Renal cortical epithelial cell (primary cell): ENCODE measurements at regions not wholly inside any gene's neighbourhood (a gene's known extent, or its start where the extent isn't known, plus 50 kb on each side); places are given as distances from the start of the nearest gene placed in this dataset.

Experiments
- DNase-seq: peaks from one replicate; pipeline ENCODE4 v3.0.0-alpha.2; 2011; ENCODE audit warnings: low read depth

DNA sequence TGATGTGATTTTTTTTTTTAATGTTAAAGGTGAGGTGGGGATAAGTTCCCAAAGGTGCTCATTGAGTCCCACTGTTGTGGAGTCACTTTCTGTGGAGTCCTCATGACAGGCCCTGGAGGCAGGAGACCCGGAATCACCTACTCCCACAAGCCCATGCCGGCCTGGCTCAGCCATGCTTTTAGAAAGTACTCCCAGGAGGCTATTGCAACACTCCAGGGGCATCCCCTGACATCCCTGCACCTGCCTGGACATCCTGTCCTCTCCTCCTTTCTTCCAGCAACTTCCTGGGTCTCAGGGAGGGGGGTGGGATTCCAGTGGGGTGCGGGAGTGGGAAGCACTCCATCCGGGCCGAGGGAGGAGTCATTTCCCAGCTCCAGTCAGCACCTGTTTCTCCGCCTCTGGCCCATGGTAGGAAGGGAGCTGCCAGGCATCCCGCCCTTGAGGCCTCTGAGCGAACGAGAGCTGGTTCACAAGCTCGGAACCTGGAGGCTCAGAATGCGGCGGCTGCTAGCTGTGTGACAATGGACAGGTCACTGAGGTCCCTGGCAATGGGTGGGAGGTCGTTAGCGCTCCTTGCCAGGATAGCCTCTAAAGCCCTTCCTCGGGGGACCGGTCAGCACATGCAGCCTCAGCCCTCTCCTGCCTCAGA, 163.9 kb upstream of the ID2 start:
- DNase-seq, result peak; percentile 18

DNA sequence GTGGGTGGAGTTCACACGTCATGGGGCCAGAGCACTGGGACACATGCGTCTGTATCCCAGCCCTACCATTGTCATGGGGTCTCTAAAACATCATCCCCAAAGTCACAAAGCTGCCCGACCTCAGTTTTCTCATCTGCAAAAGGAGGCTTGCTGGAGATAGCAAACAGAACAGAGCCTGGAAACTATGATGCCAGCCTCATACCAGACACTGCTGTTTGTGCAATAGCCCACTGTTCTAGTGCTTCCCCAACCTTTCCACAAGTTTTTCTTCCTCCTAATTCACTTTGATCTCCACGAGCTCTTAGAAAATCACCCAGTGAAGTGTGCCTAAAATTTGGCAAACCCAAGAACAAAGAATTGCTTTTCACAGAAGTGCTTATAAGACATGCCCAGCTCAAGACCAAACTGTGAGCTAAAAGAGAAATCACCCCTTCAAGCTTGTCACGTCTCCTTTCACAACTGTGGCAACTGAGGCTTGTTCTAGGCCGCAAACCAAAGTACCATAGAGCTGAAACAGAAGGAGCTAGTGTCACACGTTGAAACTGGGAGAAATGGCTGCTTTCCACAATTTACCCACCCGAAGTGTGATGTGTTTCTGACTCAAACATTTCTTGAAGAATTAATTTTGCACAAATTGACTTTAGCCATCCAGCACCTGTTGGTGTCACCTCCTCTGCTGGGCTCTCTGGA, 162.7 kb upstream of the ID2 start:
- no peak for DNase-seq

DNA sequence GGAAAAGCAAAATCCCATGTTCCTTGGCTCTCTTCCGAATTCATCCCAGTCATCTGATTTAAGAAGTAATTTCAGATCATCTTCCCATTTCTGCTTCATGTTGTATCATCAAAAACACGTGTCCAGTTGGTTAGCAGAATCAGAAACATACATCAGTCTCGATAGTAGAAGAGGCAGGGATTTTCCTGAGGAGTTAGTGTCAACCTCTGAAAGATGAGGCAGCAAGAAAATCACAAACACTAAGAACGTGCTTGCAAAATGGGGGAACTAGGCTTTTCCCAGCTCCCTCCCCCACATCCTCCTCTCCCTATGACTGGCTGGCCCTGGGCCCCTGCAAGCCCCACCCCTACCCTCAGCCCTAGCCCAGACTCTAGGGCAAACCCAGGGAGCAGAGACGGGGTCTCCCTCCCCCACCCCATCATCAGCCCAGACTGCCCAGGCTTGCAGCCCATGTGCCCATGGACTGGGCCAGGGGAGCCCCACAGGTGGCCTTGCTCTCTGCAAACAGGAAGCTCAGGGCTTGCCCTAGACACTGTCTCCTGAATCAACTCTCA, 161.0 kb upstream of the ID2 start:
- DNase-seq, result no peak

DNA sequence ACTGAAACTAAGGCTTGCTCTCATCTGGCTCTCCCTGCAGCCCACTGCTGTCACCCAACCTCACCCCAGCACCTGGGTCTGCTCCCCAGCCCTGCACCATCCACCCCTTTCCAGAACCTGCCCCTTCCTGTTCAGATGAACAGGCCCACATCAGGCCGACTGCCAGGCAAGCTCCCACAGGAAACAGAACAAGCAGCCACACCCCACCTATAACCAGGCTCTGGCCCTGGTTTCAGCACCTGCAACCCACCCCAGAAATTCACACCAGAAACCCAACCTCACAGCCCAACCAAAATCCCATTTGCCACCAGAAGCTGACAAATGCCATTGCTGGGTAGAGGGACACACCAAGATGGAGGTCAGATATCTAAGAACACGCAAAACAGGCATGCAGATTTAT, 159.2 kb upstream of the ID2 start:
- DNase-seq, result no peak

DNA sequence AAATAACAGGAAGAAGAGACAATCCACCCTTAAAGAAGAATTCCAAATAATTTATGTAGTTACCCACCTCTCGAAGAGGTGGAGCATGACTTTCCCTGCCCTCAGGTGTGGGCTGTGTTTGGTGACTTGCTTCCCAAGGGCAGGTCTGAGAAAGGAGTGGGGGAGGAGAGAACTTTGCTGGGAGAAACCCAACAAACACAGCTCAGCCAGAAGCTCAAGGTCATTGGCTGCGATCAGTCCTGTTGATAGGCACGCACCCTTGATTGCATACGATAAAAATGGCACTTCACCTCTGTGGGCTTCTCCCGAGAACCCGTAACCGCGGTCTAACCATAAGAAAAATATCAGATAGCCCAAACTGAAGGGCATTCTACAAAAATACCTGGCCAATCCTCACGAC, 157.5 kb upstream of the ID2 start:
- DNase-seq, result no peak

DNA sequence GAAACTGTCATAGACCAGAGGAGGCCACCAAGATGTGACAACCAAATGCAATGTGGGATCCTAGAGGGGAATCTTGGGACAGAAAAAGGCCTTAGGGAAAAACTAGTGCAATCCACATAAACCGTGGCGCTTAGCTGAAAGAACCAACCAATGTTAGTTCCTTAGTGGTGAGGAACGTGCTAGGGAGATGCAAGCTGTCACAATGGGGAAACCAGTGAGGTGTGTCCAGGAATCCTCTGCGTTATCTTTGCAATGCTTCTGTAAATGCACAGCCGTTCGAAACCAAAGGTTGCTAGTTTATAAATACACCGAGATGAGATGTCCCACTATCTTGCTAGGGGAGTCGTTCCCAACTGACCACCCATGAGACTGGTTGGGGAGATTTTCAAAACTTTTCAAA, 157.0 kb upstream of the ID2 start:
- no peak for DNase-seq

DNA sequence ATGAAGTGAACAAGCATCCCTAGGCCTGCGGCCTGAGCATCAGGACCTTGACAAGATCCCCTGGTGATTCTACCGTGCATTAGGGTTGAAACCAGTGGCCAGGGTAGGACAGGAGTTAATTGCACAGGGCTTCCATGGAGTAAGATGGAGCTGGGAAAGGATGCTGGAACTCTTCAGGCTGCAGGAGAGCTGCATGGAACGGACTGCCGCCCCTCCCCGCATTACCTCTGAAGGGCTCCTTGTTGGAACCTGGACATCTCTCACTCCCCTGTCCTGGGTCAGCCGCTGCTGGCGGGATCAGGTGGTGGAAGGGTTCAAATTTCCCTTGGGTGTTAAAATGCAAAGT, 156.6 kb upstream of the ID2 start:
- DNase-seq, result no peak

DNA sequence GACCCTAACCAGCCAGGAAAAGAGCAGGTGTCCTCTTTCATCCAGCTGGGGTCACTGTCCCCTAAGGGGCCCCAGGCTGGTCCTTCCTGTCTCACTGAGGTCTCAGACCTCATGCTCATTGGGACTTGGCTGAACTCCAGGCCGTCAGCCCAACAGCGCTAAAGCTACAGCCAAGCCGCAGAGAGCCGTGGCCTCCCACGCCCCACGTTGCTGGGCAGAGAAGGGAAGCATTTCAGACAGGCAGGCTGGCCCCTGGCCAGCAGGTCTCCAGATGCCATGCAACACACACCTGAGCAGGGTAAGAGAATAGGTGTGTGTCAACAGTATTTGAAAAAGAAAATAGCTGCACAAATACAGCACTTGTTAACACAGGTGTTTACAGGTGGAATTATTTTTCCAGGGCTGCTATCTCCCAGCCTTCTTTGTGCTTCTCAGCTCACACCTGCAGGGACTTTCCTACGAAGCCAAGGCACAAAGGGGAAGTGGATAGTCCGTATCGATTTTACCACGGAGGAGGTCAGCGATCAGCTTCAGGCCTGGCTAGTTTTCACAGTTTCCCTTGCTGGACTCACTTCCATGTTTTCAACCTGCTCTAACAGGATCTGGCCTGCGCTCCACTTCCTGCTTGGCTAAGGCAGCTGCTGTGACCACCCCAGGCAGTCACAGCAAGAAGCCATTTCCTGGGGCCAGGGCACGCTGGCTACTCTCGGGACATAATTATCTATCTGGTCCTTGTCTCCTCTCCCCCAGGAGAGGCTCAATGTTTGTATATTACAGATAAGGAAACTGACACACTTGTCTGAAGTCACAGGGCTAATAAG, 156.1 kb upstream of the ID2 start:
- DNase-seq, result peak; percentile 84

DNA sequence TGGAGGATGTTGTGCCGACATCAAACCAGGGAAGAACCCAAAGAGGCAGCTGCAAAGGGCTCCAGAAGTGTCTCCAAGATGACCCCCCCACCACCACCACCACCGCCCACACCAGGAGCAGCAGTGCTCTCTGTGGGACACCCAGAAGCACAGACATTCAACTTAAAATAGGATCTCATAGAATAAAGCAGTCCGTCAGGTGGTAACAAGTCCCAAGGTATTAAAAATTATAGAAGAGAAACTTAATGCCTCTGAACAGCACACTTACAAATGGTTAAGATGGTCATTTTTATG, 155.5 kb upstream of the ID2 start:
- no peak for DNase-seq

DNA sequence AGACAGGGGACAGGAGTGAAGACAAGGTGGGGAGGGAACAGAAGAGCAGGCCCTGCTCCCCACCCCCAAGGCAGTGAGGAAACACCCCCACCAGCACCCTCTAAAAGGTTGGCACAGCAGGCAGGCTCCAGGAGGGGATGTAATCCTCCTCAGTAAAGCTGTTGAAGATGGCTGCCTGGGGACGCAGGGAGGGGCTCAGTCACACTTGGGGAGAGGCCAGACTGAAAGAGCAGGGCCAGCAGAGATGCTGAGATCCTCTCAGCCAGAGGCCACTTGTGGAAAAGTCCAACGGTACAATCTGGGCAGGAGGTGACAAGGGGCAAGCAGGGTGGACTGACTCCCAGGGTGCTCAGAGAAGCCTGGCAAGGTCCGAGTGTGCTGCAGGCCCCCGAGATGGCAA, 154.8 kb upstream of the ID2 start:
- DNase-seq, result no peak

DNA sequence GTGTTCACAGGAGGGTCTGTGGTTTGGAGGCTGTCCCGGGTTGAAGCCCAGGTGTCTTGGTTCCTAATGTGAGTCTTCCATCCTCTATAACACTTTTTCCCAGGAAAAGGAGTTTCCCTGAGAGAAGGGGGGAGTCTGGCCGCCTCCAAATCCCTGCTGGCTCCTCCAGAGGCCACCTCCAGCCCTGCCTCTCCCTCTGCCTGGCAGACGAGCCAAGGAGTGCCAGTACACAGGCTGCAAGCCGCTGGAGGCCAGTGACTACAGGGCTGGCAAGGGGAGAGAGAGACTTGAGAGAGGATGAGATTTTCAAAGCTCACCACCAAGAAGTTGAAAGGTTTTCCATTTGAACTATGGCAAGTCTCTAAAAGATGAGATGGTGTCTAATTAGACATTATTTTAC, 154.2 kb upstream of the ID2 start:
- DNase-seq, result no peak

DNA sequence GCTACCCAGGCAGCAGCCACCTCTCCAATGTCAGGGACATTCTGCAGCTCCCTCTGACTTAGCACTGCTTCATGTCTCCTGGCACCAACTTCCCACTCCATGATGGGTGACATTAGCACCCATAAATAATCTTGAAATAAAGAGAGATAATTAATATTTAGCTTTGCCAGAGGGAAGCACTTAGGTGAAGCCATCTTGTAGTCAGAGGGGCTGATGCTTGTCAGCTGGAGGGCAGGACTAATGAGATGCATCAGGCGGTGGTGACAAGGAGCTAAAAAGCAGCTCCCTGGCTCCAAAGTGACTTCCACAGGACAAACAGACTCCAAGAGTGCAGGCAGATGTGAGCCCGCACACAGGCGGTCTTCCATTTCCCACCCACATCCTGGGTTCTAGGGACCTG, 153.0 kb upstream of the ID2 start:
- DNase-seq, result no peak

DNA sequence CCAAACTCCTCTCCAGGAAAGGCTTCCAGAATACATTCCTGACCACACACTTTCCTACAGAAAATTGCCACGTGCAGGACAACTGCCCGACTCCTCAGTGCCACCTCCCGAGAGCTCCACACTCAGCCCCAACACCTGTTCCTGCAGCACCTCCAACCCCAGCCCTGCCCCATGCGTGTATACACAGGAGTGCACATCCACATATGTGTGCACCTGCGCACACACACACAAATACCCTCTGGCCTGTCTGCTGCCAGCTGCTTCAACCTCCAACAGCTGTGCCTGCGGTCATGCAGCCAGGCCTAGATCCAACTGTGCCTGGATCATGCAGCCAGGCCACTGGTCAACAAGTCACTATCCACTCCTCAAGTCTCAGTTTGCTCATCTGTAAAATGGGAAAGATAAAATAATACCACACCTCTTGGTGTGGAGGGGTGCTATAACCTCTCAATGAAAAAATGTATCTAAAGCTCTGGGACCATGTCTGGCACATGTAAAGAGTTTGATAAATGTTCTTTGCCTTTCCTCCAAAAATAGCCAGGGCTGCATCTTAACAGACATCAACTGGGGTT, 152.1 kb upstream of the ID2 start:
- DNase-seq, result no peak

DNA sequence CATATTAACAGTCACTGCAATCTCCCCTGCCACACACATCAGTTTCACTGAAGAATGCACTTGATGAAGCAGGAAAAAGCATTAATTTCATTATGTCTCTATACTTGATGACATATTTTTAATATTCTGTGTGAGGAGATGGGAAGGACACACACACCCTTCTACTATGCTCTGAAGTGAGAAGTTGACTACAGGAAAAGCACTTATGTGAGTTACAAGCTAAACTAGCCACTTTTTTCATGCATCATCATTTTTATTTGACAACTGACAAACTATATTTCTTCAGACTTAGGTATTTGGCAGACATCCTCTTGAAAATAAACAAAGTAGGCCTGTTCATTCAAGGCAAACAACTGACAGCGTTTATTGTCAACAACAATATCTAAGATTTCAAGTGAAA, 150.4 kb upstream of the ID2 start:
- DNase-seq, result no peak

DNA sequence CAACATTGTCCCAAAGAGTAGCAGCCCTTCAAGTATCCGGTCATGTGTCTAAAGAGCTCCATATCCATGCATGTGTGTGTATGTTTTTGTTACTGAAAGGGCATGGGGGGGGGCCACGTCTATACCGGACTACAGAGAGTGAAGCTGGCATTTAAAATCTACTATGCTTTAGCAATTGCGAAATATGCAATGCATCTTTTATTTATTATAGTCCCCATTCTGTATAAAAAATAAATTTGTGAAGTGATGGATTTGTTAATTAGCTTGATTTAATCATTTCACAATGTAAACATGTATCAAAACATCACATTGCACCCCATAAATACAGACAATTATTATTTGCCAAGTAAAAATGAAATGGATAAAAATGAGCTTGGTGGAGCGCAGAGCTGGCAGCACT, 149.4 kb upstream of the ID2 start:
- DNase-seq, result no peak

DNA sequence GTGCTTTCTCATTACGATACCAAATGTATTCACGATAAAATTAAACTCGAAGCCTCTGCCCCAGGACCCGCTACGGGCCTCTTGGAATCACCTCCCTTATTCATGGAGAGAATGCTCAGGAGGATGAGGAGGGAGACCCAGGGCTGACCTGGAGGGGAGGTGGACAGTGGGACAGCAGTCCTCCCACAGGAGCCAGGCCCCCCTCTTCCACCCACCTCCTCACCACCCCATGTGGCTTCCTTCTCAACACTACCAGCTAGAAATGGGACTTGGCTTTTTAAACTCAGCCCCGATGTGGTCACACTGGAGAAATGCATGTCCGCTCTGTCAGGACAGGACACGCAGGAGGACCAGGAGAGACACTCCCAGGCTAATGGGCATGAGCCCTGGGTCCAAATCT, 147.9 kb upstream of the ID2 start:
- DNase-seq, result no peak

DNA sequence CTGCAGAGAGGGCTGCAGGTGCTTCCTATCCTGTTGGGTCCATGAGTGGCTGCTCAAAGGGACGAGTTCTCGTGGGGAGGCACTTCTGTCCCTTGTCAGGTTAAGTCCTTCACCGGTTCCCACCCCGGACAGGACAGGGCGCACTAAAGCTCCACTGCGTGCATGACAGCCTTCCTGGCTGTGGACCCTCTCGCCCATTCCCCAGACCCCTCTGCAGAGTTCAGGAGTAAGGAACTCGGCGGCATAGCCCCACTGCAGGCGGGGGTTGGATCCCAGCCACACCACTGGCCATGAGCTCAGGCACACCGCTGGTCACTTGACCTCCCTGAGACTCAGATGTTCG, 147.5 kb upstream of the ID2 start:
- no peak for DNase-seq

DNA sequence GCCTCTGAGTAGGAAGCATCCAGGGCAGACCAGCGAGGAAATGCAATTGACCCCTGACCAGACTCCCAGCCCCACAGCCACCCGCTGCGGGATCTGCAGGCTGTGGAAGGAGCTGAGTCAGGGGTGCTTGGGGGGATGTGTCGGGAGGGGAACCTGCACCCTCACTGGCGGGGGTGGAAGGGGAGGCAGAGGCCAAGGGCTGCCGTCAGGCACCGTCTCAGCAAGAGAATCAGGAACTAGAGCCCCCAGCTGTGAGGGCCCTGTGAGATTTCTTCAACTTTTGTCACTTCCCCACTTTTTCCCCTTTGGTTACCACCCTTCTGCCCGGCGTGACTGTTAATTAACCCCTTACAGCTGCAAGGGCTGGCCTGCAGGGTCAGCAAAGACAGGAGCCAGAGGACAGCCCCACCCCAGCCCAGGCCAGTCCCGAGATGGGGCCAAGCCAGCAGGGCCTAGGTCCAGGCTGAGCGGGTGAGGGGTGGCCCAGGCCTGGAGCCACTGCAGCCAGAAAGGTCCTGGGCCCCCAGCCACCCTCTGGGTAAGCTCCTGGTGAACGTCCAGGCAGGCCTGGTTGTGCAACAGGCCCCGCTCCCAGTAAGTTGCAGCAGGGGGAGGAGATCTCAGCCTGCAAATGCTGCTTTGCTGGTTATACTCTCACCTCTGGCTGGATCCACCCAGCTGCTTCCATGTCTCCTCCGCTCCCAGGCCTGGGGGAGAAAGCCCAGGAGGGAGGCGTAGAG, 147.0 kb upstream of the ID2 start:
- DNase-seq, result peak; percentile 61

DNA sequence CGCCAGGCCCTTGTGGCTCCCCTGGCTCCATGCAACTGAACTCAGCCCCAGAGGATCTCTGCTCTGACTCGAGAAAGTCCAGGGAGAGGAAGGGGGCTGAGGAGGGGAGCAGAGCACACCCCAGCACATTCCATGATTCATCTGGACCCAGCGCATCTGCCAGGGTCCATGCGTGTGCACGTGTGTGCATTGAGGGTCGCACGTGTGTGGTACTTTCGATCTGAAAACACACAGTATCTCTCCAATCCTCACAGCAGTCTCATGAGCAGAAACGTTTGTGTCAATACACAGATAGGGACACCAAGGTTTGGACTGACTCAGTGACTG, 146.4 kb upstream of the ID2 start:
- DNase-seq, result no peak

DNA sequence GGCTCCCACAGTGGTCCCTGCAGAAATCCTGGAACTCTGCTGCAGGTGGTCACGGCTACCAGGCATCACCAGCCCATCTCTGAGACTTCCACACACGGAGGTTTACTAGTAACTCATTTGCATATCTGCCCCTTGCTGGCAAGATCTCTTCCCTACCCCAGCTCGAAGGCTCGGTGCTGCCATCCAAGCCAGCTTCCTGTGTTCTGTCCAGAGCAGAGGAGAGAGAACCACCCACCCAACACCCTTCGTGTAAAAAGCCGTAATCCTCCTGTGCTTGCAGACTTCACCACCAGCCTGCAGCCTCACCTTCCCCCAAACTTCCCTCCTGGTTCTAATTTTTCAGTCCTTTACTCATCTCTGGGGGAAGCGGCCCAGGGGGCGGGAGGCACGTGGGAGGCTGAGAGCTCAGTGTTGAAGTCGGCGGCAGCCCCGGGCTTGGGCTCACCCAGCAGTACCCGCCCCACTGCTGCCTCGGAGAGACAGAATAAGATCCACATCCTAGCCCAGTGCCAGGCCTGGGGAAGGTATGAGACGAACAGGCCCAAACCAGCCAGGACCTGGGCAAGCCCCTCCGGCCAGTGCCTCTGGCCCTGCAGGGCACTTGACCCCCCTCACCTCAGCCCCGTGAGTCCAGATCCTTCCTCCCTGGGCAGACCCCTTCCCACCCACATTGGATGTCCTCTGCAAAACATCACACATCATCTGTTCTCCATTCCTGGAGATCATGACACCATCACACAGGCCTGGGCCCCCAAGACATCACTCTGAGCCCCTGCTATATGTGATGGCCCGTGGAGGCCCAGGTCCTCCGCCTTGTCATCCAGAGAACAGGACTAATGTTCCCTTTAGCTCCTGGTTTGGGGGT, 145.8 kb upstream of the ID2 start:
- no peak for DNase-seq
